Muscle of leg (tissue), 3 donors: ENCODE measurements at regions not wholly inside any gene's neighbourhood (a gene's known extent, or its start where the extent isn't known, plus 50 kb on each side); places are given as distances from the start of the nearest gene placed in this dataset.

ENCODE experiments used
- DNase-seq: peaks from one replicate; pipeline ENCODE4 v3.0.0; 2013
- H3K27ac ChIP-seq: one replicate; pipeline ENCODE4 v1.5.1; 2013; ENCODE audit warnings: mild to moderate bottlenecking, low read length, control low read depth
- H3K27me3 ChIP-seq: one replicate; pipeline ENCODE4 v1.6.1; 2013; ENCODE audit warnings: low read length; ENCODE audit not compliant: control insufficient read depth, insufficient read depth
- H3K36me3 ChIP-seq: one replicate; pipeline ENCODE4 v1.6.1; 2013; ENCODE audit warnings: low read length; ENCODE audit not compliant: control insufficient read depth, insufficient read depth
- H3K4me1 ChIP-seq: one replicate; pipeline ENCODE4 v1.6.1; 2013; ENCODE audit warnings: low read length; ENCODE audit not compliant: control insufficient read depth, insufficient read depth
- H3K4me3 ChIP-seq: one replicate; pipeline ENCODE4 v1.5.1; 2013; ENCODE audit warnings: low read length, control low read depth
- H3K9me3 ChIP-seq: replicated peaks from 2 replicates; pipeline ENCODE4 v1.6.1; 2013; ENCODE audit warnings: low read depth, low read length; ENCODE audit not compliant: control insufficient read depth
- WGBS: methylation state at CpG from one replicate; pipeline ENCODE4 v1.1.5; 2013; ENCODE audit warnings: missing lambda C conversion rate; ENCODE audit not compliant: insufficient coverage; 5-methylcytosine and 5-hydroxymethylcytosine counted together

DNA sequence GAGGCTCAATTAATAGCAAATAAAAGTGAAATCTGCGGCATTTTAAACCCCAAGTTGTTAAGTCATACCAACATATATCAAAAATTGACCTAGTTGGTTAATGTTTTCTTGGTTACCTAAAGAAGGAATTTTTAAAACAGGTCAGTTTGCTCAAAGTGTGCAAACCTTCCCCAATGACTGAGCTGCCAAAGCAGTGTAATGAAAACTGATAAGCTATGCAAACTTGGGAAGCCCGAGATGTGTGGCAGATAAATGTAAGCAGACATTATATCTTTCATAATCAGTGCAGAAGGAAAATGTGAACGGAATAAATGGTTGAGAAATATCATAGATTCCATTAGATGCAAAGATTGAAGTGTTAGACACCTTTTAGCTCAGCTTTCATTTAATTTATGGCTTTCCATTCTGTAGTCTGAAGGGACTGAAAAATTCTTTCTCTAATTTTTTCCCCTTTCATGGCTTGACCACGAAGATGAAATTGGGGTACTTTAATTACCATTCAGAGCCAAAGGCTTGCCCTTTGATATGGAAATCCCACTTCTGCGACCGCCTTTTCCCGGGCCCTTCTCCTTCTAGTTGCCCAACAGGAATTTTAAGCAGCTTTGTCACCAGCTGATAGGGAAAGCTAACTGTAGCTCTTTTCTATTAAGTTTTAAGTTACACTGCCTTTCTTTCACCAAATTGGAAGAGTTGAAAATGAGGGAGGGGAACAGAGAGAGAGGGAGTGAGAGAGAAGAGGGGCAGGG is 306.6 kb upstream of the SOX5 start:
- Histone ChIP-seq H3K27ac (no peak overlapping the region), H3K9me3 (no peaks in the 10 kb centered on the region), H3K4me3 (no peak overlapping the region), H3K36me3 (no peaks in the 10 kb centered on the region), H3K4me1 (no peaks in the 10 kb centered on the region), H3K27me3 (no peaks in the 10 kb centered on the region)
- WGBS: 67% methylated on average over 3 of the region's 7 CpGs
- DNase-seq: no peak

DNA sequence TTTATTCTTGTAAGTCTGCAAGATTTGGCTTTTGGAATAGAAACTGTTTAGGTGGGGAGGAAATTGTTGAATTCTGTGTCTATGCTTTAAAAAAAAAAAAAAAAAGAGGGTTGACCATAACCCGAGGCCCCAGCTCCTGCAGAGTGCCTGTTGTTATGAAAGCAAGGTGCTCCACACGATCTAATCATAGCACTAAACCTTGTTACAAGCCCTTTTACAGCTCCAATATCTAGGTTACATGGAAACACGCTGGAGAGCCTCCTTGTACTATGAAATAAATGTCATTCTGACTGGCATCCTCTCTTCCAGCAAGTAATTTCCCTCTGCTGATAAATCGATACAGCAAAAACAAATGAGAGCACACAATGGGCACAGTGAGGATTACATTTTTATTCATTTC is 303.1 kb upstream of the SOX5 start:
- no peaks in the 10 kb centered on the region for H3K9me3 ChIP-seq
- no peaks in the 10 kb centered on the region for H3K4me1 ChIP-seq
- no peak overlapping the region for H3K4me3 ChIP-seq
- WGBS: no CpG with 5 or more reads among the region's 4 CpGs
- no peaks in the 10 kb centered on the region for H3K36me3 ChIP-seq
- H3K27ac ChIP-seq: no peak overlapping the region
- no peak for DNase-seq
- no peaks in the 10 kb centered on the region for H3K27me3 ChIP-seq

DNA sequence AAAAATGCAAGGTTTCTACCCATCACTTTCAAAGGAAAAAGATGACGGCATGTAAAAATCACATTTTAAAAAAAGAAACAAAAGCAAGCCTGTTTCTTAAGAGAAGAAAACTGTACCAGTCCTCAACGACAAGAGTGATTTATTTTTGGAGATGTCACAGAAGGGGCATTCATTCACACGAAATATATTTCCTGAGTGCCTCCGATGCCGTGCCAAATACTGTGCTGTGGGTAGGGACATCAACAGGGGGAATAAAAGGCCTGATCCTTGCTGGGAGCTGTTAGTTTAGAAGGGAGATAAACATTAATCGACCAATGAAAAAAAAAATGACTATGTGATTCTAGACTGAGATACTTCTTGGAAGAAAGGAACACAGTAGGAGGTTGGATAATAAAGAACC is 297.5 kb upstream of the SOX5 start:
- Histone ChIP-seq H3K4me1 (no peaks in the 10 kb centered on the region), H3K36me3 (no peaks in the 10 kb centered on the region), H3K4me3 (no peak overlapping the region), H3K9me3 (no peaks in the 10 kb centered on the region), H3K27ac (no peak overlapping the region), H3K27me3 (no peaks in the 10 kb centered on the region)
- DNase-seq: no peak
- 89% methylated on average over 4 of the region's 6 CpGs for WGBS

- Histone ChIP-seq H3K27me3 (no peaks in the 10 kb centered on the region), H3K4me3 (no peak overlapping the region), H3K4me1 (no peaks in the 10 kb centered on the region), H3K9me3 (no peaks in the 10 kb centered on the region), H3K27ac (no peak overlapping the region), H3K36me3 (no peaks in the 10 kb centered on the region)
- DNase-seq: no peak
Measured at GRCh38 chr12:24246376-24246775, 296.9 kb upstream of the SOX5 start.

DNA sequence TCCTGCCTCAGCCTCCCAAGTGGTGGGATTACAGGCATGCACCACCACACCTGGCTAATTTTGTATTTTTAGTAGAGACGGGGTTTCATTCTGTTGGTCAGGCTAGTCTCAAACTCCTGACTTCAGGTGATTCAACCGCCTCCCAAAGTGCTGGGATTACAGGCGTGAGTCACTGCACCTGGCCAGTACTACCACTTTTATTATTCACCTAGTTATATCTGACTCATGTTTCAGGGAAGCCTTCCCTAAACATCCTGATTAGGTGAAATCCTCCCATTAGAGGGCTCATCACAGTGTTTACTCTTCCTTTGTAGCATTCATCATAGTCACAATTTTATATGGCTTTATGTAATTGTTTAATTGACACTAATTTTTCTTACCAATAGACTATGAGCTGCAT is 295.3 kb upstream of the SOX5 start:
- 90% methylated on average over 2 of the region's 3 CpGs for WGBS
- no peaks in the 10 kb centered on the region for H3K36me3 ChIP-seq
- no peak overlapping the region for H3K27ac ChIP-seq
- H3K27me3 ChIP-seq: no peaks in the 10 kb centered on the region
- H3K4me3 ChIP-seq: no peak overlapping the region
- no peak for DNase-seq
- H3K4me1 ChIP-seq: no peaks in the 10 kb centered on the region
- no peaks in the 10 kb centered on the region for H3K9me3 ChIP-seq

DNA sequence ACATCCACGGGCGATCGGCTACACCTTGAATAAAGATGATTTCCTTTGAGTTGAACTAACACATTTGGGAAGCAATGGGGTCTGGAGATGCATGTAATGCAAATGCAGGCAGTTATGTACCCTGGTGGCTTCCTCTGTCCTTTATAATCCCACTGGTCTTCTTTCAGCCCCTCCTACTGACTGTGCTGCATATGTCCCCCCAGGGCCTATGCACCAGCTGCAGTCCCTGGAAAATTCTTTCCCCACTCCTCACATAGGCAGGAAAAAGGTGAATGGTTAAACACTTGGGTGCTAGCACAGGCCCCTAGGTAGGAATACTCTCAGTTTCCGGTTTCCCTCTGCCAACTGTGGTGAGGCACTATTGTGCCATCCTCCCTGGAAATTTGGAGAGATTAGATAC is 294.8 kb upstream of the SOX5 start:
- H3K27me3 ChIP-seq: no peaks in the 10 kb centered on the region
- no peak overlapping the region for H3K27ac ChIP-seq
- no peaks in the 10 kb centered on the region for H3K4me1 ChIP-seq
- no peaks in the 10 kb centered on the region for H3K9me3 ChIP-seq
- no peak for DNase-seq
- WGBS: no CpG with 5 or more reads among the region's 4 CpGs
- H3K36me3 ChIP-seq: no peaks in the 10 kb centered on the region
- H3K4me3 ChIP-seq: no peak overlapping the region

GRCh38 chr12:24240707-24241106 is 291.2 kb upstream of the SOX5 start:
- Histone ChIP-seq H3K9me3 (no peaks in the 10 kb centered on the region), H3K4me3 (no peak overlapping the region), H3K27ac (no peak overlapping the region), H3K27me3 (no peaks in the 10 kb centered on the region), H3K36me3 (no peaks in the 10 kb centered on the region), H3K4me1 (no peaks in the 10 kb centered on the region)
- DNase-seq: no peak
- no CpG with 5 or more reads among the region's 1 CpG for WGBS

GRCh38 chr12:24233519-24234246 is 284.2 kb upstream of the SOX5 start:
- H3K27ac ChIP-seq: no peak overlapping the region
- H3K36me3 ChIP-seq: no peaks in the 10 kb centered on the region
- DNase-seq: no peak
- no peaks in the 10 kb centered on the region for H3K27me3 ChIP-seq
- no peak overlapping the region for H3K4me3 ChIP-seq
- H3K9me3 ChIP-seq: no peaks in the 10 kb centered on the region
- H3K4me1 ChIP-seq: no peaks in the 10 kb centered on the region
- WGBS: 60% methylated on average over 3 of the region's 7 CpGs

GRCh38 chr12:24232531-24232930 is 283.1 kb upstream of the SOX5 start:
- no CpG with 5 or more reads among the region's 2 CpGs for WGBS

GRCh38 chr12:24231298-24231697 is 281.8 kb upstream of the SOX5 start:
- WGBS: no CpG with 5 or more reads among the region's 5 CpGs
- no peak overlapping the region for H3K27ac ChIP-seq
- H3K36me3 ChIP-seq: no peaks in the 10 kb centered on the region
- no peak for DNase-seq
- no peaks in the 10 kb centered on the region for H3K9me3 ChIP-seq
- no peak overlapping the region for H3K4me3 ChIP-seq
- H3K27me3 ChIP-seq: no peaks in the 10 kb centered on the region
- H3K4me1 ChIP-seq: no peaks in the 10 kb centered on the region

More at GRCh38 chr12:24232531-24232930, 283.1 kb upstream of the SOX5 start:
- no peak overlapping the region for H3K27ac ChIP-seq
- H3K9me3 ChIP-seq: no peaks in the 10 kb centered on the region
- H3K36me3 ChIP-seq: no peaks in the 10 kb centered on the region
- H3K27me3 ChIP-seq: no peaks in the 10 kb centered on the region
- no peak overlapping the region for H3K4me3 ChIP-seq
- H3K4me1 ChIP-seq: no peaks in the 10 kb centered on the region
- no peak for DNase-seq
